ENCODE measurements at regions not wholly inside any gene's neighbourhood (a gene's known extent, or its start where the extent isn't known, plus 50 kb on each side); places are given as distances from the start of the nearest gene placed in this dataset.

DNA sequence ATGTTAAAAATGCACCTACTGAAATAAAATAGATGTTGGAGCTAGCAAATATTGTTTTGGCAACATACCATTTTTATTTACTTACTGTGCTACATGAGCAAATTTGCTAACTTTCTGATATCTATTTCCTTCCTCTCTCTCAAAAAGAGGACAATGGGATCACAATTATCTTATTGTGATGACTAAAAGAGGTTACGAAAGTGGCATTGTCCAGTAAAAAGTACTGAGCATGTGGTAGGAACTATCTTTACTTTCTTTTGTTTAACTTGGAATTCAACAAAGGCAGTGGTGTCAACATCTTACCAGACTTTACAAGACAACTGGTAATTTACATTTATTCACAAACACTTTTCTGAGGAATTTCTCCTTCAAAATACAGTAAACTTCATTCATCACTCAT lies 1542.6 kb upstream of the CDH8 start:
- TF ChIP-seq EZH2 (IDR thresholded peaks at IDR 0.05; ENCODE audit: borderline replicate concordance): no peak
- TF ChIP-seq, protein P1, sequence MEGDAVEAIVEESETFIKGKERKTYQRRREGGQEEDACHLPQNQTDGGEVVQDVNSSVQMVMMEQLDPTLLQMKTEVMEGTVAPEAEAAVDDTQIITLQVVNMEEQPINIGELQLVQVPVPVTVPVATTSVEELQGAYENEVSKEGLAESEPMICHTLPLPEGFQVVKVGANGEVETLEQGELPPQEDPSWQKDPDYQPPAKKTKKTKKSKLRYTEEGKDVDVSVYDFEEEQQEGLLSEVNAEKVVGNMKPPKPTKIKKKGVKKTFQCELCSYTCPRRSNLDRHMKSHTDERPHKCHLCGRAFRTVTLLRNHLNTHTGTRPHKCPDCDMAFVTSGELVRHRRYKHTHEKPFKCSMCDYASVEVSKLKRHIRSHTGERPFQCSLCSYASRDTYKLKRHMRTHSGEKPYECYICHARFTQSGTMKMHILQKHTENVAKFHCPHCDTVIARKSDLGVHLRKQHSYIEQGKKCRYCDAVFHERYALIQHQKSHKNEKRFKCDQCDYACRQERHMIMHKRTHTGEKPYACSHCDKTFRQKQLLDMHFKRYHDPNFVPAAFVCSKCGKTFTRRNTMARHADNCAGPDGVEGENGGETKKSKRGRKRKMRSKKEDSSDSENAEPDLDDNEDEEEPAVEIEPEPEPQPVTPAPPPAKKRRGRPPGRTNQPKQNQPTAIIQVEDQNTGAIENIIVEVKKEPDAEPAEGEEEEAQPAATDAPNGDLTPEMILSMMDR (IDR thresholded peaks at IDR 0.05; ENCODE audit: poor library complexity): no peak
